Colonic mucosa (tissue), 4 donors: ENCODE measurements at regions not wholly inside any gene's neighbourhood (a gene's known extent, or its start where the extent isn't known, plus 50 kb on each side); places are given as distances from the start of the nearest gene placed in this dataset.

Experiments
- DNase-seq: peaks from one replicate; pipeline ENCODE4 v3.0.0-alpha.2; 2020
- H3K27ac ChIP-seq: fragments of 200-600 bp; one replicate; pipeline ENCODE4 v1.8.0; 2021
- H3K27me3 ChIP-seq: fragments of 200-600 bp; one replicate; pipeline ENCODE4 v1.8.0; 2021
- H3K36me3 ChIP-seq: fragments of 200-600 bp; one replicate; pipeline ENCODE4 v1.8.0; 2021
- H3K4me1 ChIP-seq: fragments of 200-600 bp; one replicate; pipeline ENCODE4 v1.8.0; 2021; ENCODE audit warnings: mild to moderate bottlenecking
- H3K4me3 ChIP-seq: fragments of 200-600 bp; one replicate; pipeline ENCODE4 v1.8.0; 2021
- H3K9ac ChIP-seq, 2 donors: one replicate each; pipeline ENCODE4 v1.7.0; 2013; ENCODE audit warnings: control low read depth in 2 of 2, low read depth in 2 of 2, low read length in 2 of 2
- H3K9me3 ChIP-seq: fragments of 200-600 bp; one replicate; pipeline ENCODE4 v1.8.0; 2021
- intact Hi-C: fragments of 100-400 bp; cut with DNase I; formaldehyde crosslinking; loops from one replicate; pipeline ENCODE4 v1.14.1; 2022
- TF ChIP-seq, protein P1 (sequence below): fragments of 200-600 bp; IDR thresholded peaks from one replicate; pipeline ENCODE4 v1.8.0; 2022; ENCODE audit warnings: antibody characterized with exemption, mild to moderate bottlenecking
- donor health status: healthy.
- donor health status: DM: no; HTN: no; CAD: no.
- donor health status: DM: no; HTN: no; CAD: no.

DNA sequence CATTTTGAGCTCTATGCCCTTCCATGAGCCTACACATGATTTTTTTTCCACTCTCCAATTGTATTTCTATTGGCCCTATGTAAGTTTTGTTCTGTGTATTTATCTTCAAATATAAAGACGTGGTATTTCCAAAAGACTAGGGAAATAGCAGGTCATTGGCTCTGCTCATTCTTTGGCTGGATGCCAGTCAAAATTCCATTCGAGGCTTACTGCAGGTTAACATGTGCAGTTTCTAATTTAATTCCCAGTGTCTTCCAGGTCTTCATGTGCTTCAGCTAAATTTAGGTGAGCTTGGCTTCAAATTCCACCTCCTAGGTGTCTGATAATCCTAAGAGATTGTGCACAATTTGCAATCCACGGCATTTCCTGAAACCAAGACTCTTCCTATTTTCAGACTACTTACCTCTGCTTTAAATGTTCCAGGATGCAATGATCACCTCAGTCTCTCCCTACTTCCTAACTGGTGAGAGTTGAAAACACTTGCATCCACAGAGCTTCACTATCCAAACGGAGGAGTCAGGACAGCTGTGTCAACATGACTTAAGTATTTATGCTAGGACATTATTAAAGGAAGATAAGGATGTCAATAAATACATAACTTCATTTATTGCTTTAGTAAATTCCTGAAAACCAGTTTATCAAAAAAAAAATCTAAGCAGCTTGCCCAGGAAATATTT is 236.1 kb downstream of the COL12A1 start:
- Histone ChIP-seq H3K9me3 (no peaks in the 10 kb centered on the region), H3K36me3 (no peaks in the 10 kb centered on the region), H3K4me3 (no peak overlapping the region), H3K4me1 (no peaks in the 10 kb centered on the region), H3K27ac (no peak overlapping the region), H3K27me3 (no peaks in the 10 kb centered on the region), H3K9ac (no peak overlapping the region)
- intact Hi-C loops, result no loop called here
- TF ChIP-seq, protein P1, sequence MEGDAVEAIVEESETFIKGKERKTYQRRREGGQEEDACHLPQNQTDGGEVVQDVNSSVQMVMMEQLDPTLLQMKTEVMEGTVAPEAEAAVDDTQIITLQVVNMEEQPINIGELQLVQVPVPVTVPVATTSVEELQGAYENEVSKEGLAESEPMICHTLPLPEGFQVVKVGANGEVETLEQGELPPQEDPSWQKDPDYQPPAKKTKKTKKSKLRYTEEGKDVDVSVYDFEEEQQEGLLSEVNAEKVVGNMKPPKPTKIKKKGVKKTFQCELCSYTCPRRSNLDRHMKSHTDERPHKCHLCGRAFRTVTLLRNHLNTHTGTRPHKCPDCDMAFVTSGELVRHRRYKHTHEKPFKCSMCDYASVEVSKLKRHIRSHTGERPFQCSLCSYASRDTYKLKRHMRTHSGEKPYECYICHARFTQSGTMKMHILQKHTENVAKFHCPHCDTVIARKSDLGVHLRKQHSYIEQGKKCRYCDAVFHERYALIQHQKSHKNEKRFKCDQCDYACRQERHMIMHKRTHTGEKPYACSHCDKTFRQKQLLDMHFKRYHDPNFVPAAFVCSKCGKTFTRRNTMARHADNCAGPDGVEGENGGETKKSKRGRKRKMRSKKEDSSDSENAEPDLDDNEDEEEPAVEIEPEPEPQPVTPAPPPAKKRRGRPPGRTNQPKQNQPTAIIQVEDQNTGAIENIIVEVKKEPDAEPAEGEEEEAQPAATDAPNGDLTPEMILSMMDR, result no peak
- no peak for DNase-seq

DNA sequence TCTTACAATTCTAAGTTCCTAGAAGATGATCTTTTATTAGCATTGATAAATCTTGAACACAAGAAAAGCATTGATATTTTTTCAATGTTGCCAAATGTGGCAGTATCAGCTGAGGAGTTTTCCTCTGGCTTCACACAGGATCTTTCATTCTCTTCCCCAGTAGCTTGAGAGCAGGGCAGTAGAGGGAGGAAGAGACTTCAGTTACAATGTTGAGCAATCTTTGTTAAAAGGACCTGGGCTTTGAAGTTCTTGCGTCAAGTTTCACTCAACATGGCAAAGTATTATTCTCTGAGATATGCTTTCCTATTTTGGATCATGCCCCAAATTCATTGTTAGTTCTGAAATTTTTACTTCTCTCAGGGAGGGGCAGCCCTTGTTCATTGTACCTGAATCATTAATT is 238.0 kb downstream of the COL12A1 start:
- no peaks in the 10 kb centered on the region for H3K36me3 ChIP-seq
- no peaks in the 10 kb centered on the region for H3K9me3 ChIP-seq
- H3K27me3 ChIP-seq, result no peaks in the 10 kb centered on the region
- H3K27ac ChIP-seq, result no peak overlapping the region
- no peak overlapping the region for H3K4me3 ChIP-seq
- intact Hi-C loops, result no loop called here
- TF ChIP-seq, protein P1, result no peak
- no peak for DNase-seq
- H3K9ac ChIP-seq, result no peak overlapping the region
- no peaks in the 10 kb centered on the region for H3K4me1 ChIP-seq

DNA sequence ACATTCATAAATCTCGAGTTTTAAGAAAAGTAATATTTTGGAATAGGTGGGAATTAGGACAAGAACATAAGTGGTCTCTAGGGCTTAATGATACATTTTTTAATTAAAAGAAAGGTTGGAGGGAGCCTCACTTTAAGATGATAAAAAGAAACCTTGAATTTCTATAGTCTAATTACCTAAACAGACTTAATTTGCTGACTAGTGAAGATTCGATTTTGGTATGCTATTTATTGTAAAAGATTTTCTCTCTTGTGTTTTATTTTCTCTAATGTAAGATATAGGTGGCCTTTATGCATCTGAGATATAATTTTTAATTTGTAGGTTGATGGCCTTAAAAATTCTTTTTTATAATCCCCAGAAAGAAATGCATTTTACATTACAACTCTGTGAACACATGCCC is 239.1 kb downstream of the COL12A1 start:
- H3K4me3 ChIP-seq, result no peak overlapping the region
- TF ChIP-seq, protein P1, result no peak
- no peaks in the 10 kb centered on the region for H3K4me1 ChIP-seq
- H3K27me3 ChIP-seq, result no peaks in the 10 kb centered on the region
- no peak for DNase-seq
- H3K9ac ChIP-seq, result no peak overlapping the region
- H3K9me3 ChIP-seq, result no peaks in the 10 kb centered on the region
- intact Hi-C loops, result no loop called here
- no peaks in the 10 kb centered on the region for H3K36me3 ChIP-seq
- no peak overlapping the region for H3K27ac ChIP-seq

DNA sequence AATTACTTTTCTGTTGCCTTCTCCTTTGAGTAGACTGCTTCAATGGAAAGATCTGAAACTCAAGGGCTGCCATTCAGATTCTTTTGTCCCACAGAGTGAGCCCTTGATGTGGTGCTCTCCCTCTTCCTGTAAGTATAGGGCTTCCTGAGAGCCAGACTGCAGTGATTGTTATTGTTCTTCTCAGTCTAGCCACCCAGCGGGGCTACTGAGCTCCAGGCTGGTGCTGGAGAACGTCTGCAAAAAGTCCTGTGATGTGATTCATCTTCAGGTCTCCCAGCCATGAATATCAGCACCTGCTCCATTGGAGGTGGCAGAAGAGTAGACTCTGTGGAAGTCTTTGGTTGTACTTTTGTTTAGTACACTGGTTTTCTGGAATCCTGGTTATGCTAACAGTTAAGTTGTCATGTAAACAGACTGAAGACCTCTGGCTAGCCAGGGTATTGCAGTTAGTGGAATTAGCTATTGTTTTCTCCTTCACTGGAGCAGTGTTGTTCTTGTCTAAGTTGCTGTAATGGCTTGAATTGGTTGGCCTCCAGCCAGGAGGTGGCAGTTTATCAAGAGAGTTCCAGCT is 240.9 kb downstream of the COL12A1 start:
- Histone ChIP-seq H3K36me3 (no peaks in the 10 kb centered on the region), H3K27ac (no peak overlapping the region), H3K4me3 (no peak overlapping the region), H3K27me3 (no peaks in the 10 kb centered on the region), H3K4me1 (no peaks in the 10 kb centered on the region), H3K9me3 (no peaks in the 10 kb centered on the region), H3K9ac (no peak overlapping the region)
- no peak for DNase-seq
- TF ChIP-seq, protein P1, result no peak
- intact Hi-C loops, result no loop called here

DNA sequence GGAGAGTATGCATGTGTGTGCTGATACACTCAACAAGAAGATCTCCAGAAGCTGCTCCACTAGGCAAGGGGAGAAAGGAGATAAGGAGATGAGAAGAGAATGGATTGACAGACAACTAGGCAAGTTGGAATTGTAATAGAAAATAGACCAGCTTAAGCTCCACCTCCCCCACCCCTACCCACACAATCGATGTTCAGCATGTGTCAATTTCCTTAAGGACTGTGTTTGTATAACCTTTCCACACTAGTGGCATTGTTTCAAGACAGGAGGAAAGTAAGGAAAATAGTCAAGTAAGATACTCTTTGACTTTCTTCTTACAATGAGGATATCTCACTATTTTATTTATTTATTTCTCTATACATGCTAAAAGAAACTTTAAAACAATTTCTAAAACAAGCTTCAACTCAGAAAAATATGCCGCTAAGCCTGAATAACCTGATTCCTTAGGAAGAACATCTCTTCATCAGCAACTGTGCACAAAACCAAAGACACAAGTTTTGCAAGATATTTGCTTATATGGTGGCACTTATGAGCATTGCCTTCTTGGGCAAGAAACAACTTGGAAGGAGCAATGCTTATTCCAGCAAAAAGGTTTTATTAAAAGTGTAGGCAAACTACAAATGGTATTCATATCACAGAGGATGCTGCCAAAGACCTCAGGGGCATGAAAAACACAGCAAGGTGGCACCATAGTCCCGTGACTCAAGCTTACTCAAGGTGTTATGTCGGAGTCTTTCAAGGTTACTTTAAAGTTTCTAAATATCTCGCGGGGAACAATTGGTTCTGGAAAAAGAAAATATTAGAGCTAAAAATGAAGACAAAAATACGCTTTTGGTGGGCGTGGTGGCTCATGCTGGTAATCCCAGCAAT is 249.1 kb downstream of the COL12A1 start:
- DNase-seq, result no peak
- TF ChIP-seq, protein P1, result no peak
- Histone ChIP-seq H3K27ac (no peak overlapping the region), H3K9ac (no peak overlapping the region), H3K27me3 (no peaks in the 10 kb centered on the region), H3K9me3 (no peaks in the 10 kb centered on the region), H3K4me3 (no peak overlapping the region), H3K36me3 (no peaks in the 10 kb centered on the region), H3K4me1 (no peaks in the 10 kb centered on the region)
- intact Hi-C loops, result no loop called here
